OCI-LY7 (cell line): ENCODE measurements at regions not wholly inside any gene's neighbourhood (a gene's known extent, or its start where the extent isn't known, plus 50 kb on each side); places are given as distances from the start of the nearest gene placed in this dataset.

ENCODE experiments used
- BruUV-seq: library from RNA; stranded (reverse); fragments of 400-500 nt; replicated peaks from 2 replicates; lab custom pipeline; 2021; lab: Mats Ljungman, UMichigan
- CTCF ChIA-PET: fragments of 300-600 bp; sonication (Branson Sonifier 250); formaldehyde crosslinking; loops from one replicate; lab custom pipeline; 2022; ENCODE audit warnings: antibody characterized with exemption; ENCODE audit not compliant: unreplicated experiment; lab: Charles Lee
- POLR2A ChIA-PET: fragments of 300-600 bp; sonication (Branson Sonifier 250); formaldehyde crosslinking; loops from one replicate; lab custom pipeline; 2022; ENCODE audit warnings: antibody characterized with exemption; lab: Charles Lee
- DNase-seq: peaks from one replicate; pipeline ENCODE4 v3.0.0-alpha.2; 2015; ENCODE audit warnings: low spot score
- H2AFZ ChIP-seq: fragments of 200-600 bp; sonication (generic), shearing (Covaris generic); 2 replicates; pipeline ENCODE4 v1.6.1; 2014; ENCODE audit warnings: mild to moderate bottlenecking, antibody characterized with exemption, low read length, moderate library complexity
- H3K27ac ChIP-seq: fragments of 200-600 bp; sonication (generic); 2 replicates; pipeline ENCODE4 v1.5.1; 2014; ENCODE audit warnings: mixed run types, low read depth, mild to moderate bottlenecking, moderate library complexity, low read length, inconsistent platforms; ENCODE audit not compliant: poor library complexity, severe bottlenecking
- H3K36me3 ChIP-seq: fragments of 200-600 bp; sonication (generic); 2 replicates; pipeline ENCODE4 v1.6.1; 2014; ENCODE audit warnings: mild to moderate bottlenecking, antibody characterized with exemption, low read length, moderate library complexity, mixed read lengths; ENCODE audit not compliant: insufficient read depth
- H3K4me1 ChIP-seq: fragments of 200-600 bp; sonication (generic); 2 replicates; pipeline ENCODE4 v1.5.1; 2014; ENCODE audit warnings: mild to moderate bottlenecking, low read length; ENCODE audit not compliant: insufficient read depth, poor library complexity, severe bottlenecking
- H3K4me2 ChIP-seq: fragments of 200-600 bp; sonication (generic); 2 replicates; pipeline ENCODE4 v1.6.1; 2014; ENCODE audit warnings: mild to moderate bottlenecking, low read length
- H3K4me3 ChIP-seq: fragments of 200-600 bp; sonication (generic); 2 replicates; pipeline ENCODE4 v1.5.1; 2014; ENCODE audit warnings: mild to moderate bottlenecking, low read depth, low read length; ENCODE audit not compliant: poor library complexity, severe bottlenecking
- H3K79me2 ChIP-seq: fragments of 200-600 bp; sonication (generic); 2 replicates; pipeline ENCODE4 v1.6.1; 2016; ENCODE audit warnings: low read depth, mild to moderate bottlenecking, low read length, moderate library complexity, mixed read lengths; ENCODE audit not compliant: insufficient read depth
- H3K9me2 ChIP-seq: fragments of 200-600 bp; sonication (generic); 2 replicates; pipeline ENCODE4 v1.6.1; 2016; ENCODE audit warnings: mild to moderate bottlenecking, low read length, mixed read lengths; ENCODE audit not compliant: insufficient read depth
- H3K9me3 ChIP-seq: fragments of 200-600 bp; sonication (generic); 2 replicates; pipeline ENCODE4 v1.6.1; 2014; ENCODE audit warnings: mild to moderate bottlenecking, mixed run types, low read length, mixed read lengths
- H4K20me1 ChIP-seq: fragments of 200-600 bp; sonication (generic); 2 replicates; pipeline ENCODE4 v1.6.1; 2014; ENCODE audit warnings: mild to moderate bottlenecking, antibody characterized with exemption, low read length, moderate library complexity, mixed read lengths; ENCODE audit not compliant: insufficient read depth
- CTCF ChIP-seq: fragments of 200-600 bp; sonication (generic); conservative IDR thresholded peaks from 2 replicates; pipeline ENCODE4 v1.5.1; 2014; ENCODE audit warnings: mild to moderate bottlenecking, antibody characterized with exemption, low read length, moderate library complexity, mixed read lengths
- EZH2phosphoT487 ChIP-seq: fragments of 200-600 bp; sonication (generic); IDR thresholded peaks from 2 replicates; pipeline ENCODE4 v1.6.1; 2018; ENCODE audit warnings: low read depth, borderline replicate concordance, mild to moderate bottlenecking, mixed run types, antibody characterized with exemption, low read length, moderate library complexity, mixed read lengths
- intact Hi-C: fragments of 100-400 bp; cut with micrococcal nuclease; formaldehyde crosslinking; loops from one replicate; pipeline ENCODE4 v1.10.0; 2022; ENCODE audit not compliant: unreplicated experiment

DNA sequence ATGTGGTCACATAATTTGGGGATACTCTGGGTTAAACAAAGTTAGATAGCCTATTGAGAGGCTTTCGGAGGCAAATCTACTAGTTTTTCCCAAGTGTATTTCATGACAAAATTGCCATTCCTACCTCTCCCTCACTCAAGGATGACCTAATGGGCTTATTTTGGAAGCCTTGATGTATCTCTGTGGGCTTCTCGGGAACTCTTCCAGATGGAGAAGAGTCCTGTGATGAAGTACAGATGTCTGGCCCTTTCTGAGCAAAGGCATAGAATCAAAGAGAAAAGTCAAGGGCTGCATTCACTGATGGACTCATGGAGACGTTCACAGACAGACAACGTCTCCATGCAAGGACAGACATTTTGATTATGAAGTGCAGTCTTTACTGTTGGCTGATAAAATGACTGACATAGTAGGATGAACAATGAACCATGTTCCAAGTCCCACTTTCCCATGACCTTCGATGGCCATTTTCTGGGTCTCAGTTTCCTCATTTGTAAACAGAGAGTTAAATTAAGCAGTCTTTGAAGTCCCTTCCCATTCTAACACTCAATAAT, 347.2 kb upstream of the CD180 start:
- H3K9me3 ChIP-seq, result no peaks in the 10 kb centered on the region
- ChIA-PET POLR2A (interaction anchor here (0.5 kb wide), 1 partner anchor 825 kb away, joined by 4 read pairs; no protein-coding TSS in a partner anchor), CTCF (no interaction called here)
- intact Hi-C loops, result no loop called here
- H2AFZ ChIP-seq, result no peak overlapping the region
- H3K36me3 ChIP-seq, result no peaks in the 10 kb centered on the region
- H3K4me3 ChIP-seq, result no peak overlapping the region
- H3K9me2 ChIP-seq, result no peaks in the 10 kb centered on the region
- no peaks in the 10 kb centered on the region for H4K20me1 ChIP-seq
- no peak overlapping the region for H3K4me2 ChIP-seq
- H3K27ac ChIP-seq, result no peak overlapping the region
- H3K4me1 ChIP-seq, result no peaks in the 10 kb centered on the region
- BruUV-seq, result no TSS peak
- TF ChIP-seq EZH2phosphoT487, result no peak
- no peak for TF ChIP-seq CTCF
- no peak for DNase-seq
- no peaks in the 10 kb centered on the region for H3K79me2 ChIP-seq

DNA sequence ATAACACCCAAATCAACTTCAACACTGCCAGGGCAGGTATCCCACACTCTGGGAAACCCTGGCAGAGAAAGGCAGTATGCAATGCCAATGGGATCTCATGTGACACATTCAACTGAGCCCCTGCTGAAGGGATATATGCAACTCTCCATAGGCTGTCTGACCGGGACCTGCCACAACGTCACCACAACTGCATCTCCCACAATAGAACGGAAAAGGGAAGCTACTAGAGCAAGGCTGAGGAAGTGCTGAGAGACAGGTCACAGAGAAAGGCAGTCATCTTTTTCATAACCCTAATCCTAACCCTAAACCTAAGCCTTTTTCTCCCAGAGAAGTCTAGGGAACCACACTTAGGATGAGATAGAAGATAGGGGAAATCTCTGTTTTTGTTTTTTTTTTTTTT, 345.9 kb upstream of the CD180 start:
- Histone ChIP-seq H3K4me1 (no peaks in the 10 kb centered on the region), H4K20me1 (no peaks in the 10 kb centered on the region), H2AFZ (no peak overlapping the region), H3K36me3 (no peaks in the 10 kb centered on the region), H3K9me2 (no peaks in the 10 kb centered on the region), H3K9me3 (no peaks in the 10 kb centered on the region), H3K4me2 (no peak overlapping the region), H3K4me3 (no peak overlapping the region), H3K79me2 (no peaks in the 10 kb centered on the region), H3K27ac (no peak overlapping the region)
- TF ChIP-seq CTCF (no peak), EZH2phosphoT487 (no peak)
- BruUV-seq, result no TSS peak
- POLR2A ChIA-PET, result no interaction called here
- intact Hi-C loops, result no loop called here
- CTCF ChIA-PET, result no interaction called here
- no peak for DNase-seq

- Histone ChIP-seq H3K79me2 (no peaks in the 10 kb centered on the region), H4K20me1 (no peaks in the 10 kb centered on the region), H3K9me3 (no peaks in the 10 kb centered on the region), H3K27ac (no peak overlapping the region), H3K4me1 (no peaks in the 10 kb centered on the region), H2AFZ (no peak overlapping the region), H3K4me2 (no peak overlapping the region), H3K36me3 (no peaks in the 10 kb centered on the region), H3K4me3 (no peak overlapping the region), H3K9me2 (no peaks in the 10 kb centered on the region)
- intact Hi-C loops, result no loop called here
- DNase-seq, result no peak
- CTCF ChIA-PET, result no interaction called here
- POLR2A ChIA-PET, result no interaction called here
- no TSS peak for BruUV-seq
- TF ChIP-seq CTCF (no peak), EZH2phosphoT487 (no peak)
Measured at GRCh38 chr5:67541875-67542274, 345.3 kb upstream of the CD180 start.
